NCI-H1417 (cell line): ENCODE measurements at regions not wholly inside any gene's neighbourhood (a gene's known extent, or its start where the extent isn't known, plus 50 kb on each side); places are given as distances from the start of the nearest gene placed in this dataset.
A peak's percentile ranks its signal among the peaks of the same experiment; 100 is the strongest.

Experiments
- DNase-seq, 3 experiments: peaks; one replicate each; lab custom pipeline; 2025; lab: John Stamatoyannopoulos, UW

- DNase-seq: peak; percentile 78 to 89 (median 87)
Measured at GRCh38 chr3:43894176-43895049, 203.7 kb downstream of the ABHD5 start.

- peak in 1 of 3 experiments; percentile 9 for DNase-seq
Measured at GRCh38 chr3:43895573-43895972, 204.8 kb downstream of the ABHD5 start.

- DNase-seq: no peak
Measured at GRCh38 chr3:43902415-43902814, 211.7 kb downstream of the ABHD5 start.

GRCh38 chr3:43905157-43905556, 214.4 kb downstream of the ABHD5 start:
- DNase-seq: no peak

GRCh38 chr3:43906849-43907507, 216.2 kb downstream of the ABHD5 start:
- DNase-seq: no peak

- no peak for DNase-seq
Measured at GRCh38 chr3:43907508-43907858, 216.7 kb downstream of the ABHD5 start.

GRCh38 chr3:43908456-43908855, 217.7 kb downstream of the ABHD5 start:
- no peak for DNase-seq

- DNase-seq: no peak
Measured at GRCh38 chr3:43909149-43909548, 218.4 kb downstream of the ABHD5 start.

GRCh38 chr3:43910750-43911149, 220.0 kb downstream of the ABHD5 start:
- no peak for DNase-seq

GRCh38 chr3:43913036-43913948, 222.6 kb downstream of the ABHD5 start:
- DNase-seq: no peak

- DNase-seq: no peak
Measured at GRCh38 chr3:43914269-43914668, 223.5 kb downstream of the ABHD5 start.

- no peak for DNase-seq
Measured at GRCh38 chr3:43915546-43915945, 224.8 kb downstream of the ABHD5 start.

- no peak for DNase-seq
Measured at GRCh38 chr3:43917361-43917760, 226.6 kb downstream of the ABHD5 start.

GRCh38 chr3:43919029-43919428, 228.3 kb downstream of the ABHD5 start:
- no peak for DNase-seq

- DNase-seq: no peak
Measured at GRCh38 chr3:43921056-43921648, 230.4 kb downstream of the ABHD5 start.

GRCh38 chr3:43922374-43922773, 231.6 kb downstream of the ABHD5 start:
- DNase-seq: no peak

GRCh38 chr3:43923104-43923882, 232.6 kb downstream of the ABHD5 start:
- peak; percentile 43 to 83 (median 52) for DNase-seq

GRCh38 chr3:43926055-43926454, 235.3 kb downstream of the ABHD5 start:
- no peak for DNase-seq

GRCh38 chr3:43932921-43933320, 242.2 kb downstream of the ABHD5 start:
- DNase-seq: no peak

GRCh38 chr3:43948013-43948412, 257.3 kb downstream of the ABHD5 start:
- DNase-seq: no peak

- DNase-seq: no peak
Measured at GRCh38 chr3:43949594-43949993, 258.9 kb downstream of the ABHD5 start.
